ENCODE measurements at regions not wholly inside any gene's neighbourhood (a gene's known extent, or its start where the extent isn't known, plus 50 kb on each side); places are given as distances from the start of the nearest gene placed in this dataset.

DNA sequence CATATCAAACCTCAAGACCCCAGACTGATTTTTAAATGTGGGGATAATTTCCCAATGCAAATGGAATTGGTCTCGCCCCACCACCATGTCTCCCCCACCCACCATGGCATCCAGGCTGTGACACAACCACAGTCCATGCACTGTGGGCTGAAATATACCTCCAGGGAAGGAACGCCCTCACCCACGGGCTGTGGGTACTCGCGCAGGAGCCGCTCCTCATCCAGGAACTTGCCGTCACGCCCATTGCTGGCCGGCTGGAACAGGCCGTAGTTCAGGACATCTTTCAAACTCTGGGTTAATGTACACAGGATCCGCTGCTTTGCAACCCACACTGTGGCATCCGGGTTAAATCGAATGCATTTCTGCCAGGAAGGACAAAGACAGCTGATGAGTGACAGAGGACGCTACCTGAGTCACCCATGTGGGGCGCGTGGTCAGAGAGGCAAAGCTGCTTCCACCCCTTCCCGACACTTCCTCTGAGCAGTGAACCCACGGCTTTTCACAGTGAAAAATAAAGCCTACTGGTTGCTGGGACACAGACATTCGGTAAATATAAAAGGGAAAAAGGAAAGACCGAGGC lies 133.6 kb downstream of the SHANK2 start (continued):
- TF ChIP-seq CBFB (CRISPR knock-in tag; IDR thresholded peaks at IDR 0.05) (no peak), BACH1 (tag; IDR thresholded peaks at IDR 0.05) (no peak), XRCC5 (IDR thresholded peaks at IDR 0.05; ENCODE audit: low read depth, low read length) (no peak), RBM15 (IDR thresholded peaks at IDR 0.05; ENCODE audit: insufficient read depth, low read length) (no peak), CHD4 (IDR thresholded peaks at IDR 0.05; ENCODE audit: insufficient read depth, insufficient replicate concordance, low read depth, low read length, poor library complexity, severe bottlenecking) (no peak), TAF15 (IDR thresholded peaks at IDR 0.05; ENCODE audit: low read depth, low read length) (no peak), TCFL5 (CRISPR knock-in tag; conservative IDR thresholded peaks at IDR 0.05) (no peak), NFRKB (IDR thresholded peaks at IDR 0.05; ENCODE audit: low read depth) (no peak), ZC3H8 (IDR thresholded peaks at IDR 0.05) (no peak), KAT7 (CRISPR knock-in tag; IDR thresholded peaks at IDR 0.05; ENCODE audit: borderline replicate concordance) (no peak)
- TF ChIP-seq, protein P1, sequence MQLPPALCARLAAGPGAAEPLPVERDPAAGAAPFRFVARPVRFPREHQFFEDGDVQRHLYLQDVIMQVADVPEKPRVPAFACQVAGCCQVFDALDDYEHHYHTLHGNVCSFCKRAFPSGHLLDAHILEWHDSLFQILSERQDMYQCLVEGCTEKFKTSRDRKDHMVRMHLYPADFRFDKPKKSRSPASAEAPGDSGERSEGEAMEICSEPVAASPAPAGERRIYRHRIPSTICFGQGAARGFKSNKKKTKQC (CRISPR knock-in tag; IDR thresholded peaks at IDR 0.05) = no peak
- TF ChIP-seq, protein P2, sequence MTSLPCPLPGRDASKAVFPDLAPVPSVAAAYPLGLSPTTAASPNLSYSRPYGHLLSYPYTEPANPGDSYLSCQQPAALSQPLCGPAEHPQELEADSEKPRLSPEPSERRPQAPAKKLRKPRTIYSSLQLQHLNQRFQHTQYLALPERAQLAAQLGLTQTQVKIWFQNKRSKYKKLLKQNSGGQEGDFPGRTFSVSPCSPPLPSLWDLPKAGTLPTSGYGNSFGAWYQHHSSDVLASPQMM (CRISPR knock-in tag; IDR thresholded peaks at IDR 0.05) = no peak
- TF ChIP-seq, protein P3, sequence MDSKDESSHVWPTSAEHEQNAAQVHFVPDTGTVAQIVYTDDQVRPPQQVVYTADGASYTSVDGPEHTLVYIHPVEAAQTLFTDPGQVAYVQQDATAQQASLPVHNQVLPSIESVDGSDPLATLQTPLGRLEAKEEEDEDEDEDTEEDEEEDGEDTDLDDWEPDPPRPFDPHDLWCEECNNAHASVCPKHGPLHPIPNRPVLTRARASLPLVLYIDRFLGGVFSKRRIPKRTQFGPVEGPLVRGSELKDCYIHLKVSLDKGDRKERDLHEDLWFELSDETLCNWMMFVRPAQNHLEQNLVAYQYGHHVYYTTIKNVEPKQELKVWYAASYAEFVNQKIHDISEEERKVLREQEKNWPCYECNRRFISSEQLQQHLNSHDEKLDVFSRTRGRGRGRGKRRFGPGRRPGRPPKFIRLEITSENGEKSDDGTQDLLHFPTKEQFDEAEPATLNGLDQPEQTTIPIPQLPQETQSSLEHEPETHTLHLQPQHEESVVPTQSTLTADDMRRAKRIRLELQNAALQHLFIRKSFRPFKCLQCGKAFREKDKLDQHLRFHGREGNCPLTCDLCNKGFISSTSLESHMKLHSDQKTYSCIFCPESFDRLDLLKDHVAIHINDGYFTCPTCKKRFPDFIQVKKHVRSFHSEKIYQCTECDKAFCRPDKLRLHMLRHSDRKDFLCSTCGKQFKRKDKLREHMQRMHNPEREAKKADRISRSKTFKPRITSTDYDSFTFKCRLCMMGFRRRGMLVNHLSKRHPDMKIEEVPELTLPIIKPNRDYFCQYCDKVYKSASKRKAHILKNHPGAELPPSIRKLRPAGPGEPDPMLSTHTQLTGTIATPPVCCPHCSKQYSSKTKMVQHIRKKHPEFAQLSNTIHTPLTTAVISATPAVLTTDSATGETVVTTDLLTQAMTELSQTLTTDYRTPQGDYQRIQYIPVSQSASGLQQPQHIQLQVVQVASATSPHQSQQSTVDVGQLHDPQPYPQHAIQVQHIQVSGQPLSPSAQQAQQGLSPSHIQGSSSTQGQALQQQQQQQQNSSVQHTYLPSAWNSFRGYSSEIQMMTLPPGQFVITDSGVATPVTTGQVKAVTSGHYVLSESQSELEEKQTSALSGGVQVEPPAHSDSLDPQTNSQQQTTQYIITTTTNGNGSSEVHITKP (IDR thresholded peaks at IDR 0.05; ENCODE audit: partially characterized antibody) = no peak
- TF ChIP-seq, protein P4, sequence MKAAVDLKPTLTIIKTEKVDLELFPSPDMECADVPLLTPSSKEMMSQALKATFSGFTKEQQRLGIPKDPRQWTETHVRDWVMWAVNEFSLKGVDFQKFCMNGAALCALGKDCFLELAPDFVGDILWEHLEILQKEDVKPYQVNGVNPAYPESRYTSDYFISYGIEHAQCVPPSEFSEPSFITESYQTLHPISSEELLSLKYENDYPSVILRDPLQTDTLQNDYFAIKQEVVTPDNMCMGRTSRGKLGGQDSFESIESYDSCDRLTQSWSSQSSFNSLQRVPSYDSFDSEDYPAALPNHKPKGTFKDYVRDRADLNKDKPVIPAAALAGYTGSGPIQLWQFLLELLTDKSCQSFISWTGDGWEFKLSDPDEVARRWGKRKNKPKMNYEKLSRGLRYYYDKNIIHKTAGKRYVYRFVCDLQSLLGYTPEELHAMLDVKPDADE (conservative IDR thresholded peaks at IDR 0.05; ENCODE audit: control insufficient read depth, low read depth, low read length) = no peak
